B cell (primary cell): ENCODE measurements at regions not wholly inside any gene's neighbourhood (a gene's known extent, or its start where the extent isn't known, plus 50 kb on each side); places are given as distances from the start of the nearest gene placed in this dataset.

ENCODE experiments used
- ATAC-seq: fragments of 200-7000 bp; cut with Tn5 transposase; one replicate; pipeline ENCODE4 v1.10.0; 2021; ENCODE audit warnings: low read depth, mild to moderate bottlenecking, moderate number of reproducible peaks, moderate library complexity
- CTCF ChIA-PET: fragments of 350-600 bp; sonication (Branson Sonifier 250); formaldehyde crosslinking; loops from one replicate; lab custom pipeline; 2021; ENCODE audit warnings: antibody characterized with exemption, inconsistent platforms; lab: Charles Lee
- POLR2A ChIA-PET: fragments of 350-600 bp; sonication (Branson Sonifier 250); formaldehyde crosslinking; loops from one replicate; lab custom pipeline; 2021; ENCODE audit warnings: antibody characterized with exemption; lab: Charles Lee
- DNase-seq: peaks from one replicate; pipeline ENCODE4 v3.0.0; 2013
- H2AFZ ChIP-seq: 2 replicates; pipeline ENCODE4 v1.6.1; 2012; ENCODE audit warnings: mild to moderate bottlenecking, low read depth, low read length; ENCODE audit not compliant: insufficient read depth, poor library complexity, severe bottlenecking
- H3K27ac ChIP-seq, 2 donors: 1 replicate in 1 of 2; 2 replicates in 1 of 2; pipeline ENCODE4 v1.5.1; 2012 to 2013; ENCODE audit warnings: low read length in 2 of 2, mild to moderate bottlenecking in 2 of 2, moderate library complexity in 1 of 2
- H3K27me3 ChIP-seq, 4 experiments: fragments of 200-600 bp in 1 of 4; sonication (generic) in 1 of 4; replicated peaks in 1 of 4; 1 replicate in 2 of 4; 2 replicates in 2 of 4; pipeline versions ENCODE4 v1.6.1 to v1.7.0; 2013 to 2016; ENCODE audit warnings: low read length in 3 of 4, mild to moderate bottlenecking in 2 of 4, mixed read lengths in 1 of 4, moderate library complexity in 1 of 4; ENCODE audit not compliant: insufficient read depth in 4 of 4, control insufficient read depth in 3 of 4; ENCODE audit errors: control extremely low read depth in 1 of 4
- H3K36me3 ChIP-seq, 2 experiments: replicated peaks in 1 of 2; 1 replicate in 1 of 2; 2 replicates in 1 of 2; pipeline versions ENCODE4 v1.6.1 to v1.7.1; 2013; ENCODE audit warnings: low read length in 1 of 2; ENCODE audit not compliant: insufficient read depth in 2 of 2, control insufficient read depth in 1 of 2; ENCODE audit errors: control extremely low read depth in 1 of 2, extremely low read depth in 1 of 2
- H3K4me1 ChIP-seq, 2 donors: fragments of 200-600 bp in 1 of 2; sonication (generic) in 1 of 2; 1 replicate in 1 of 2; 2 replicates in 1 of 2; pipeline versions ENCODE4 v1.5.1 to v1.6.1; 2013 to 2017; ENCODE audit warnings: low read length in 2 of 2; ENCODE audit not compliant: control insufficient read depth in 2 of 2, insufficient read depth in 2 of 2
- H3K4me2 ChIP-seq: replicated peaks from 2 replicates; pipeline ENCODE3; 2012; ENCODE audit warnings: mild to moderate bottlenecking, low read depth, low read length; ENCODE audit not compliant: poor library complexity, severe bottlenecking
- H3K4me3 ChIP-seq, 5 experiments: fragments of 200-600 bp in 1 of 5; sonication (generic) in 1 of 5; 1 replicate in 3 of 5; 2 replicates in 2 of 5; pipeline versions ENCODE4 v1.5.1 to v1.7.0; 2011 to 2016; ENCODE audit warnings: low read length in 4 of 5, mild to moderate bottlenecking in 4 of 5, low read depth in 2 of 5, control low read depth in 1 of 5, moderate library complexity in 1 of 5; ENCODE audit not compliant: insufficient read depth in 1 of 5; ENCODE audit errors: control extremely low read depth in 1 of 5, extremely low read depth in 1 of 5
- H3K79me2 ChIP-seq: fragments of 200-600 bp; sonication (generic); one replicate; pipeline ENCODE4 v1.6.0; 2016; ENCODE audit warnings: low read length; ENCODE audit not compliant: control insufficient read depth, insufficient read depth
- H3K9ac ChIP-seq: fragments of 200-600 bp; sonication (generic); 2 replicates; pipeline ENCODE4 v1.6.1; 2017; ENCODE audit warnings: mild to moderate bottlenecking, low read length, moderate library complexity
- H3K9me3 ChIP-seq, 3 donors: one replicate each; pipeline versions ENCODE4 v1.6.1 to v1.7.1; 2013; ENCODE audit warnings: low read length in 2 of 3; ENCODE audit not compliant: control insufficient read depth in 2 of 3, insufficient read depth in 1 of 3; ENCODE audit errors: control extremely low read depth in 1 of 3
- H4K20me1 ChIP-seq: 2 replicates; pipeline ENCODE4 v1.6.0; 2012; ENCODE audit warnings: mild to moderate bottlenecking, low read length; ENCODE audit not compliant: insufficient read depth, control insufficient read depth, poor library complexity, severe bottlenecking
- H3K27ac Mint-ChIP-seq: one replicate; pipeline ENCODE4 v1.8.0; 2021; ENCODE audit warnings: mixed read lengths
- H3K27me3 Mint-ChIP-seq: one replicate; pipeline ENCODE4 v1.8.0; 2021; ENCODE audit warnings: mixed read lengths
- H3K4me1 Mint-ChIP-seq: one replicate; pipeline ENCODE4 v1.8.0; 2021; ENCODE audit warnings: mixed read lengths
- H3K4me3 Mint-ChIP-seq: one replicate; pipeline ENCODE4 v1.8.0; 2021; ENCODE audit warnings: mixed read lengths
- H3K9me3 Mint-ChIP-seq: one replicate; pipeline ENCODE4 v1.8.0; 2022; ENCODE audit warnings: mixed read lengths; ENCODE audit not compliant: insufficient read depth
- EZH2 ChIP-seq: IDR thresholded peaks from 2 replicates; pipeline ENCODE4 v1.6.1; 2012; ENCODE audit warnings: borderline replicate concordance, low read depth, mild to moderate bottlenecking, moderate library complexity, low read length; ENCODE audit not compliant: insufficient read depth, poor library complexity, severe bottlenecking
- WGBS: methylation state at CpG from one replicate; pipeline ENCODE4 v1.1.5; 2013; ENCODE audit warnings: missing lambda C conversion rate; ENCODE audit not compliant: insufficient coverage; 5-methylcytosine and 5-hydroxymethylcytosine counted together
- intact Hi-C: fragments of 100-400 bp; cut with micrococcal nuclease; formaldehyde crosslinking; loops from one replicate; pipeline ENCODE4 v1.10.0; 2022
- TF ChIP-seq, protein P1 (sequence below): fragments of 200-600 bp; IDR thresholded peaks from one replicate; pipeline ENCODE4 v1.8.0; 2022; ENCODE audit warnings: antibody characterized with exemption, mild to moderate bottlenecking

DNA sequence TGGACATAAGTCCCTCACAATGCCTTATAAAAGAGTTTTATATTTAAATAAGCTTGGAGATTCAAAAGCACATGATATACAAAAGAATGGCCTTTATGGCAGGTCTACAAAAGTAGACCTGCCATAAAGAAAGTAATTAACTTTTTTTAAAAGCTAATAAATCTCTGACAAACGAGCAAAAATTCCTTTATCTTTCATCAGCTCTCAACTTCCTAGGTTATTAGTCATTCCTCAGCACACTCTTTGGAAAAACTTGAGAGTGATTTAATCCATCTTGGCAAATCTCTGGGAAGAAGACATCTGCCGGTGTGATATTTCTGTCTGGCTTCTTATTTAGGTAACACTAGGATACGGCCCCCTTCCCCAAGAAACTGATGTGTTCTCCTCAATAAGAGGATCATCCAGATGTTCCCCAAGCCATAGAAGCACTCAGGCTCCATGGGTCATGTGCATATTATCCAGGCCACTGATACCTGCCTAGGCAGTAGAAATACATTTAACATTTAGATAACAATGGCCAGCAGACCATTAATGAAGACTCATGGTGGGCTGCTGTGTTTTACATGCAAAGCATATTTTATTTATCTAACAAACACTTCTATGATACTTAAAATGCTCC lies 372.7 kb downstream of the LIG4 start:
- Mint-ChIP-seq H3K27me3 (no peaks in the 10 kb centered on the region), H3K4me1 (no peaks in the 10 kb centered on the region), H3K27ac (no peak overlapping the region), H3K4me3 (no peak overlapping the region), H3K9me3 (no peaks in the 10 kb centered on the region)
- no peak for ATAC-seq
- 80% methylated on average over 2 of the region's 3 CpGs for WGBS
- Histone ChIP-seq H2AFZ (no peak overlapping the region), H3K9me3 (no peaks in the 10 kb centered on the region), H4K20me1 (no peaks in the 10 kb centered on the region), H3K4me2 (no peak overlapping the region), H3K79me2 (no peaks in the 10 kb centered on the region), H3K9ac (no peak overlapping the region), H3K27me3 (no peaks in the 10 kb centered on the region), H3K27ac (no peak overlapping the region), H3K36me3 (no peaks in the 10 kb centered on the region), H3K4me3 (no peak overlapping the region), H3K4me1 (no peaks in the 10 kb centered on the region)
- TF ChIP-seq, protein P1, sequence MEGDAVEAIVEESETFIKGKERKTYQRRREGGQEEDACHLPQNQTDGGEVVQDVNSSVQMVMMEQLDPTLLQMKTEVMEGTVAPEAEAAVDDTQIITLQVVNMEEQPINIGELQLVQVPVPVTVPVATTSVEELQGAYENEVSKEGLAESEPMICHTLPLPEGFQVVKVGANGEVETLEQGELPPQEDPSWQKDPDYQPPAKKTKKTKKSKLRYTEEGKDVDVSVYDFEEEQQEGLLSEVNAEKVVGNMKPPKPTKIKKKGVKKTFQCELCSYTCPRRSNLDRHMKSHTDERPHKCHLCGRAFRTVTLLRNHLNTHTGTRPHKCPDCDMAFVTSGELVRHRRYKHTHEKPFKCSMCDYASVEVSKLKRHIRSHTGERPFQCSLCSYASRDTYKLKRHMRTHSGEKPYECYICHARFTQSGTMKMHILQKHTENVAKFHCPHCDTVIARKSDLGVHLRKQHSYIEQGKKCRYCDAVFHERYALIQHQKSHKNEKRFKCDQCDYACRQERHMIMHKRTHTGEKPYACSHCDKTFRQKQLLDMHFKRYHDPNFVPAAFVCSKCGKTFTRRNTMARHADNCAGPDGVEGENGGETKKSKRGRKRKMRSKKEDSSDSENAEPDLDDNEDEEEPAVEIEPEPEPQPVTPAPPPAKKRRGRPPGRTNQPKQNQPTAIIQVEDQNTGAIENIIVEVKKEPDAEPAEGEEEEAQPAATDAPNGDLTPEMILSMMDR = no peak
- intact Hi-C loops = no loop called here
- ChIA-PET CTCF (no interaction called here), POLR2A (no interaction called here)
- no peak for DNase-seq

DNA sequence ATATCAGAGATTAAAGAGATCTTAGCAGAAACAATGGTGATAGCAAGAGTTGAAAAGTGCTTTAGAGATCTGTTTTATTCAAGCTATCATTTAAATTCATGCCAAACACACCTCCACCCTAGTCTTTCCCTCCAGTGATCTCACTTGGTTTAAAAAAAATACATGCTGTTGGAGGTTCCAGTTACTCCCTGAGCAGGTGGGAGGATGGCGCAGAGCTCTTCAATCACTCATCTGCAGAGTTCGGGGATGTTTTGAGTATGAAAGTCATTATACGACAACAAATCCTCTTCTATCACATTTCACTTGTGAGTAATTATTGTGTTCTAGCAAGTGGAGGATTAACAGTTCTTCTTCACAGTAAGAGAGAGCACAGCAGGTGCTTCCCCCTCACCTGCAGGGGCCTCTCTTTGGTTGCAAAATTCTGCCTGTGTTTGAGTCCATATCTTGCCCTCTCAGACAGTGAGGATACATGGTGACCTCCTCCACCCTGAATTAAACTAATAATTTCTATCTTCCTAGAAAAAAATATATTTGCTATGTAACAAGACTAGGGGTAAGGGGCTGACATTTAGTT lies 376.7 kb downstream of the LIG4 start:
- intact Hi-C loops = no loop called here
- TF ChIP-seq EZH2 = no peak
- TF ChIP-seq, protein P1 = no peak
- Mint-ChIP-seq H3K4me3 (no peak overlapping the region), H3K9me3 (no peaks in the 10 kb centered on the region), H3K4me1 (no peaks in the 10 kb centered on the region), H3K27ac (no peak overlapping the region), H3K27me3 (no peaks in the 10 kb centered on the region)
- H3K27ac ChIP-seq = no peak overlapping the region
- no peaks in the 10 kb centered on the region for H3K27me3 ChIP-seq
- no peaks in the 10 kb centered on the region for H4K20me1 ChIP-seq
- H3K79me2 ChIP-seq = no peaks in the 10 kb centered on the region
- no peaks in the 10 kb centered on the region for H3K9me3 ChIP-seq
- no peak overlapping the region for H2AFZ ChIP-seq
- ChIA-PET CTCF (no interaction called here), POLR2A (no interaction called here)
- ATAC-seq = no peak
- no CpG with 5 or more reads among the region's 3 CpGs for WGBS
- no peaks in the 10 kb centered on the region for H3K4me1 ChIP-seq
- no peaks in the 10 kb centered on the region for H3K36me3 ChIP-seq
- DNase-seq = no peak
- no peak overlapping the region for H3K4me2 ChIP-seq
- H3K4me3 ChIP-seq = no peak overlapping the region
- H3K9ac ChIP-seq = no peak overlapping the region
